IPS-20b (cell line): ENCODE measurements at regions not wholly inside any gene's neighbourhood (a gene's known extent, or its start where the extent isn't known, plus 50 kb on each side); places are given as distances from the start of the nearest gene placed in this dataset.

Experiments used
- H3K27ac ChIP-seq: one replicate; pipeline ENCODE4 v1.5.1; 2013; ENCODE audit warnings: low read length
- H3K27me3 ChIP-seq: 2 replicates; pipeline ENCODE4 v1.6.1; 2013; ENCODE audit warnings: mild to moderate bottlenecking, low read length, inconsistent platforms; ENCODE audit not compliant: insufficient read depth
- H3K36me3 ChIP-seq: 2 replicates; pipeline ENCODE4 v1.6.1; 2013; ENCODE audit warnings: low read depth, mild to moderate bottlenecking, inconsistent platforms, low read length, moderate library complexity; ENCODE audit not compliant: insufficient read depth
- H3K4me1 ChIP-seq: 2 replicates; pipeline ENCODE4 v1.6.1; 2013; ENCODE audit warnings: mild to moderate bottlenecking, control low read depth, inconsistent platforms, low read length, moderate library complexity; ENCODE audit not compliant: insufficient read depth
- H3K4me3 ChIP-seq: 2 replicates; pipeline ENCODE4 v1.5.1; 2013; ENCODE audit warnings: mild to moderate bottlenecking, low read length, inconsistent platforms
- H3K9ac ChIP-seq: 2 replicates; pipeline ENCODE4 v1.6.1; 2013; ENCODE audit warnings: low read depth, mild to moderate bottlenecking, inconsistent platforms, low read length, moderate library complexity
- H3K9me3 ChIP-seq: 2 replicates; pipeline ENCODE4 v1.6.1; 2013; ENCODE audit warnings: mild to moderate bottlenecking, low read depth, low read length, inconsistent platforms; ENCODE audit not compliant: insufficient read depth

GRCh38 chr6:18596531-18596835, 209.3 kb downstream of the RNF144B start:
- Histone ChIP-seq H3K9ac (no peak overlapping the region), H3K4me1 (no peaks in the 10 kb centered on the region), H3K4me3 (no peak overlapping the region), H3K27me3 (no peaks in the 10 kb centered on the region), H3K27ac (no peak overlapping the region), H3K9me3 (no peaks in the 10 kb centered on the region), H3K36me3 (no peaks in the 10 kb centered on the region)

- H3K27ac ChIP-seq: no peak overlapping the region
- no peak overlapping the region for H3K4me3 ChIP-seq
- no peak overlapping the region for H3K9ac ChIP-seq
- no peaks in the 10 kb centered on the region for H3K27me3 ChIP-seq
- H3K9me3 ChIP-seq: no peaks in the 10 kb centered on the region
- H3K4me1 ChIP-seq: no peaks in the 10 kb centered on the region
- H3K36me3 ChIP-seq: no peaks in the 10 kb centered on the region
Observed at GRCh38 chr6:18598551-18599264, 211.6 kb downstream of the RNF144B start.

- H3K27ac ChIP-seq: no peak overlapping the region
- no peak overlapping the region for H3K4me3 ChIP-seq
Observed at GRCh38 chr6:18600255-18600654, 213.1 kb downstream of the RNF144B start.

GRCh38 chr6:18601516-18602020, 214.4 kb downstream of the RNF144B start:
- H3K36me3 ChIP-seq: no peaks in the 10 kb centered on the region
- H3K4me3 ChIP-seq: no peak overlapping the region
- H3K9me3 ChIP-seq: no peaks in the 10 kb centered on the region
- H3K27me3 ChIP-seq: no peaks in the 10 kb centered on the region
- H3K4me1 ChIP-seq: no peaks in the 10 kb centered on the region
- H3K9ac ChIP-seq: no peak overlapping the region
- no peak overlapping the region for H3K27ac ChIP-seq

More at GRCh38 chr6:18600255-18600654, 213.1 kb downstream of the RNF144B start:
- H3K9ac ChIP-seq: no peak overlapping the region
- no peaks in the 10 kb centered on the region for H3K9me3 ChIP-seq
- no peaks in the 10 kb centered on the region for H3K4me1 ChIP-seq
- no peaks in the 10 kb centered on the region for H3K27me3 ChIP-seq
- H3K36me3 ChIP-seq: no peaks in the 10 kb centered on the region

- H3K4me1 ChIP-seq: no peaks in the 10 kb centered on the region
- H3K9me3 ChIP-seq: no peaks in the 10 kb centered on the region
- H3K4me3 ChIP-seq: no peak overlapping the region
- no peaks in the 10 kb centered on the region for H3K36me3 ChIP-seq
- no peaks in the 10 kb centered on the region for H3K27me3 ChIP-seq
- H3K9ac ChIP-seq: no peak overlapping the region
- H3K27ac ChIP-seq: no peak overlapping the region
Observed at GRCh38 chr6:18602931-18603330, 215.8 kb downstream of the RNF144B start.

- no peak overlapping the region for H3K27ac ChIP-seq
- no peak overlapping the region for H3K4me3 ChIP-seq
- H3K4me1 ChIP-seq: no peaks in the 10 kb centered on the region
- no peaks in the 10 kb centered on the region for H3K9me3 ChIP-seq
- H3K36me3 ChIP-seq: no peaks in the 10 kb centered on the region
- H3K9ac ChIP-seq: no peak overlapping the region
- H3K27me3 ChIP-seq: no peaks in the 10 kb centered on the region
Observed at GRCh38 chr6:18603361-18603760, 216.2 kb downstream of the RNF144B start.

- Histone ChIP-seq H3K27me3 (no peaks in the 10 kb centered on the region), H3K9ac (no peak overlapping the region), H3K9me3 (peaks cover 3% of the 10 kb centered on the region; the same call in 1 of the 2 replicates), H3K27ac (no peak overlapping the region), H3K4me1 (no peaks in the 10 kb centered on the region), H3K36me3 (no peaks in the 10 kb centered on the region), H3K4me3 (no peak overlapping the region)
Observed at GRCh38 chr6:18605841-18606240, 218.7 kb downstream of the RNF144B start.

- Histone ChIP-seq H3K9me3 (peaks cover 3% of the 10 kb centered on the region; the same call in 1 of the 2 replicates), H3K9ac (no peak overlapping the region), H3K27ac (no peak overlapping the region), H3K4me1 (no peaks in the 10 kb centered on the region), H3K27me3 (no peaks in the 10 kb centered on the region), H3K4me3 (no peak overlapping the region), H3K36me3 (no peaks in the 10 kb centered on the region)
Observed at GRCh38 chr6:18609715-18610114, 222.6 kb downstream of the RNF144B start.

GRCh38 chr6:18613319-18613925, 226.3 kb downstream of the RNF144B start:
- Histone ChIP-seq H3K4me3 (no peak overlapping the region), H3K9me3 (peaks cover 10% of the 10 kb centered on the region), H3K36me3 (no peaks in the 10 kb centered on the region), H3K4me1 (no peaks in the 10 kb centered on the region), H3K9ac (no peak overlapping the region), H3K27ac (no peak overlapping the region), H3K27me3 (no peaks in the 10 kb centered on the region)

- Histone ChIP-seq H3K27ac (no peak overlapping the region), H3K27me3 (no peaks in the 10 kb centered on the region), H3K9ac (no peak overlapping the region), H3K9me3 (no peaks in the 10 kb centered on the region), H3K4me3 (no peak overlapping the region), H3K36me3 (no peaks in the 10 kb centered on the region), H3K4me1 (no peaks in the 10 kb centered on the region)
Observed at GRCh38 chr6:18629571-18629970, 242.4 kb downstream of the RNF144B start.

GRCh38 chr6:18632670-18633410, 245.7 kb downstream of the RNF144B start:
- Histone ChIP-seq H3K36me3 (no peaks in the 10 kb centered on the region), H3K27me3 (no peaks in the 10 kb centered on the region), H3K4me3 (no peak overlapping the region), H3K9ac (no peak overlapping the region), H3K27ac (no peak overlapping the region), H3K9me3 (no peaks in the 10 kb centered on the region), H3K4me1 (no peaks in the 10 kb centered on the region)

- no peaks in the 10 kb centered on the region for H3K4me1 ChIP-seq
- no peaks in the 10 kb centered on the region for H3K36me3 ChIP-seq
Observed at GRCh38 chr6:18634912-18635311, 247.8 kb downstream of the RNF144B start.

More at GRCh38 chr6:18634912-18635311, 247.8 kb downstream of the RNF144B start:
- H3K27me3 ChIP-seq: no peaks in the 10 kb centered on the region
- H3K9ac ChIP-seq: no peak overlapping the region
- no peak overlapping the region for H3K27ac ChIP-seq
- H3K9me3 ChIP-seq: no peaks in the 10 kb centered on the region
- H3K4me3 ChIP-seq: no peak overlapping the region
